CD4-positive, alpha-beta T cell (primary cell): ENCODE measurements at regions not wholly inside any gene's neighbourhood (a gene's known extent, or its start where the extent isn't known, plus 50 kb on each side); places are given as distances from the start of the nearest gene placed in this dataset.

Source experiments
- ATAC-seq: fragments of 200-7000 bp; cut with Tn5 transposase; one replicate; pipeline ENCODE4 v1.10.0; 2022; ENCODE audit warnings: mild to moderate bottlenecking; ENCODE audit not compliant: poor library complexity
- CTCF ChIA-PET: fragments of 350-600 bp; sonication (Branson Sonifier 250); formaldehyde crosslinking; loops from one replicate; lab custom pipeline; 2021; ENCODE audit warnings: antibody characterized with exemption, inconsistent platforms; lab: Charles Lee
- POLR2A ChIA-PET: fragments of 350-600 bp; sonication (Branson Sonifier 250); formaldehyde crosslinking; loops from one replicate; lab custom pipeline; 2021; ENCODE audit warnings: antibody characterized with exemption, inconsistent platforms; lab: Charles Lee
- DNase-seq, 14 experiments: peaks; one replicate each; pipeline ENCODE4 v3.0.0-alpha.2; 2013 to 2020; ENCODE audit warnings: mixed read lengths in 2 of 14
- H3K27ac ChIP-seq, 2 donors: one replicate each; pipeline versions ENCODE4 v1.5.1 to v1.7.0; 2013; ENCODE audit warnings: low read length in 2 of 2, low read depth in 1 of 2, mild to moderate bottlenecking in 1 of 2
- H3K27me3 ChIP-seq, 2 experiments: 1 replicate in 1 of 2; 2 replicates in 1 of 2; pipeline versions ENCODE4 v1.6.1 to v1.7.0; 2013; ENCODE audit warnings: low read length in 2 of 2, control low read depth in 1 of 2, mild to moderate bottlenecking in 1 of 2, moderate library complexity in 1 of 2; ENCODE audit not compliant: insufficient read depth in 2 of 2, control insufficient read depth in 1 of 2
- H3K36me3 ChIP-seq: one replicate; pipeline ENCODE4 v1.6.1; 2013; ENCODE audit warnings: low read length, control low read depth; ENCODE audit not compliant: insufficient read depth
- H3K4me1 ChIP-seq: one replicate; pipeline ENCODE4 v1.6.1; 2013; ENCODE audit warnings: low read length, control low read depth; ENCODE audit not compliant: insufficient read depth
- H3K4me3 ChIP-seq: one replicate; pipeline ENCODE4 v1.5.1; 2013; ENCODE audit warnings: mild to moderate bottlenecking, low read length, moderate library complexity
- H3K9me3 ChIP-seq, 2 experiments: 1 replicate in 1 of 2; 2 replicates in 1 of 2; pipeline versions ENCODE4 v1.6.1 to v1.7.0; 2013; ENCODE audit warnings: low read length in 2 of 2, mild to moderate bottlenecking in 2 of 2, control low read depth in 1 of 2, moderate library complexity in 1 of 2; ENCODE audit not compliant: control insufficient read depth in 1 of 2, insufficient read depth in 1 of 2
- H3K27ac Mint-ChIP-seq: one replicate; pipeline ENCODE4 v1.8.0; 2020; ENCODE audit warnings: mixed read lengths
- H3K27me3 Mint-ChIP-seq: one replicate; pipeline ENCODE4 v1.8.0; 2021; ENCODE audit warnings: mixed read lengths
- H3K36me3 Mint-ChIP-seq: one replicate; pipeline ENCODE4 v1.8.0; 2021; ENCODE audit warnings: low read depth, mixed read lengths
- H3K4me1 Mint-ChIP-seq: one replicate; pipeline ENCODE4 v1.8.0; 2021; ENCODE audit warnings: low read depth, mixed read lengths
- H3K4me3 Mint-ChIP-seq: one replicate; pipeline ENCODE4 v1.8.0; 2020; ENCODE audit warnings: mild to moderate bottlenecking, mixed read lengths
- H3K9me3 Mint-ChIP-seq: one replicate; pipeline ENCODE4 v1.8.0; 2020; ENCODE audit warnings: mixed read lengths
- CTCF ChIP-seq: fragments of 200-600 bp; IDR thresholded peaks from one replicate; pipeline ENCODE4 v1.8.0; 2022; ENCODE audit warnings: antibody characterized with exemption, mild to moderate bottlenecking
- intact Hi-C, 2 experiments: fragments of 100-400 bp; cut with DNase I in 1 of 2; cut with micrococcal nuclease in 1 of 2; formaldehyde crosslinking; loops; one replicate each; pipeline versions ENCODE4 v1.15.1 to v1.9.0; 2023 to 2025; cut with DNase I, micrococcal nuclease

DNA sequence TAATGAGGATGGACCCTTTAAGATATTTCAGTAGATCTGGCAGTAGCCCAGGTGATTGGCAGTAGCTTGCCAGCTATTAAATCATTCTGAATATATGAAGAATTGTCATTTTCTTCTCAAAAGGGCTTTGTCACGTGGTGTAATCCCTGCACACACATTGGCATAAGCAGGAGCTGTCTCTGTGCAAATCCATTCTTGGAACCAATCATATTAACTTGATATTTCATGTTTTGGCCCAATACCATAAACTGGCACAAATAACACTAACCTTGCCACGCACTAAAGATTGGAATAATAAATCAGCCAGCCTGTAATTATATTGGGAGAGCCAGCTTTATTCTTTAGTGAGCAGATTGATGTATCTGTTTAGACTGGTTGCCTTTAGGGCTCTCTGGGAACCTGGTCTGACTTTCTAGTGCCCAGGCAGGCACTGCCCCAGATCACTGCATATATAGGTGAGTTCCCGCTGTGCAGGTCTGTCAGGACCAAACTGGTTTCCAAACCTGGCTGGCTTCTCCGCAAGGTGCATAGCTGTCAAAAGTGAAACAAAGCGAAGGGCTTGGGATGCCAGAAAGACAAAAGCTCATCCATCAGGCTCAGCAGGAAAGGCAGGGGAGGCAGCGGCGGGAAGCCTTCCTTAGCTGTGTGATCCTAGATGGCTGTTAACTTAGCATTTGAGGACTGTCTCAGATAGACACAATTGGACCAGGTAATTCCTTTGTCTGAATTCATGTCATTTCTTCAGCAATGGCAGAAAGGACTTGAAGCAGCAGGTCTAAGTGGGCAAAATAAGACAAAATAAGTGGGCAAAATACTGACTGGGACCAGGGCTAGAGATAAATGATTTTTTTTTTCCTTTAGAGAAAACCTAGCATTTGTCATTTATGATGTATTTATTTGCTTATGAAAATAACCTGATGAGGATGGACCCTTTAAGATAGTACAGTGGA lies 128.8 kb upstream of the DYRK2 start:
- CTCF ChIA-PET, result interaction anchor here (1.0 kb wide), 1 partner anchor 35 kb away, joined by 3 read pairs; no protein-coding TSS in a partner anchor

DNA sequence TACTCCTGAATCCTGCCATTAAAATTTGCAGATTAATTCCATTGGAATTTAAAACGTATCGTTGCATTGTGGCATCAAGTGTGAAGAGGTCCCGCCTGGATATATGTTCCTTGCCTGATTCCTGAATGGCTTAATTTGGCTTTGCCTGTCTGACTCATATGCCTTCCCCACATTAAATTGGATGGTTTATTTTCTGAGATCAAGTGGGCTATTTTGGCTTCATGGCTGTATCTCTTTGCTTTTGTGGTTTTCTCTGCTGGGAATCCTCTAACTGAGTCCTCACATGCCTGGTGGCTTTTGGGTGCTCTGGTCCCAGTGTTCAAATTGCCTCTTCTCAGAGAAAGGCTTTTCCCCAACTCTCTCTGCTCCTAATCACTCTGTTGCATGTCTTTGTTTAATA lies 127.9 kb upstream of the DYRK2 start:
- TF ChIP-seq CTCF, result no peak
- Mint-ChIP-seq H3K27ac (no peak overlapping the region), H3K36me3 (no peaks in the 10 kb centered on the region), H3K9me3 (no peaks in the 10 kb centered on the region), H3K4me1 (peaks cover 27% of the 10 kb centered on the region), H3K4me3 (no peak overlapping the region), H3K27me3 (no peaks in the 10 kb centered on the region)
- CTCF ChIA-PET, result no interaction called here
- ATAC-seq (no peak), DNase-seq (no peak)
- no peaks in the 10 kb centered on the region for H3K36me3 ChIP-seq
- H3K4me1 ChIP-seq, result peaks cover 20% of the 10 kb centered on the region
- no peaks in the 10 kb centered on the region for H3K27me3 ChIP-seq
- no peak overlapping the region for H3K4me3 ChIP-seq
- POLR2A ChIA-PET, result no interaction called here
- no peaks in the 10 kb centered on the region for H3K9me3 ChIP-seq
- H3K27ac ChIP-seq, result no peak overlapping the region
- intact Hi-C loops, result no loop called here

More for the DNA sequence above, 128.8 kb upstream of the DYRK2 start:
- H3K27me3 ChIP-seq, result no peaks in the 10 kb centered on the region
- no peak for TF ChIP-seq CTCF
- H3K27ac ChIP-seq, result no peak overlapping the region
- Mint-ChIP-seq H3K27ac (no peak overlapping the region), H3K4me3 (no peak overlapping the region), H3K4me1 (peaks cover 35% of the 10 kb centered on the region), H3K36me3 (no peaks in the 10 kb centered on the region), H3K9me3 (no peaks in the 10 kb centered on the region), H3K27me3 (no peaks in the 10 kb centered on the region)
- POLR2A ChIA-PET, result interaction anchor here (1.2 kb wide), 1 partner anchor 60 kb away, joined by 3 read pairs; no protein-coding TSS in a partner anchor
- DNase-seq (no peak), ATAC-seq (no peak)
- intact Hi-C loops, result loop anchor here in 1 of 2 experiments (5.0 kb wide), 1 partner anchor 113 kb away; no protein-coding TSS in a partner anchor
- H3K4me1 ChIP-seq, result peaks cover 28% of the 10 kb centered on the region
- H3K36me3 ChIP-seq, result no peaks in the 10 kb centered on the region
- no peak overlapping the region for H3K4me3 ChIP-seq
- H3K9me3 ChIP-seq, result no peaks in the 10 kb centered on the region

DNA sequence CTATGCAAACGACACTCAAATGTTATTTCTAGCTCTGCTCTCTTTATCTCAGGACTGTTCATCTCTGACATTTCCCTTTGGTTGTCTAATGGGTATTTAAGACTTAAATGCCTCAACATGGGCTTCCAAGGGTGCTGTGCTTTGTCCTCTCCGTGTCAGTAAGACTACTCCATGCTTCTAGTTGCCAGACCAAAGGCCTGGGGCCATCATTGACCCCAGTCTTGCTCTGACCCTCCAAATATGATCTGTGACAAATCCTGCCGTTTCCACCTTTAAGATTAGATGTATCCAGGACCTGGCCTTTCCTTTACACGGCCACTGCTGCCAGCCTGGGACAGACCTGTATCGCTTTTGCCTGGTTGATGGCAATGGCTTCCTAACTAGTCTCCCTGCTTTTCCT lies 126.3 kb upstream of the DYRK2 start:
- Mint-ChIP-seq H3K4me3 (no peak overlapping the region), H3K27me3 (no peaks in the 10 kb centered on the region), H3K36me3 (no peaks in the 10 kb centered on the region), H3K9me3 (no peaks in the 10 kb centered on the region), H3K4me1 (peaks cover 16% of the 10 kb centered on the region), H3K27ac (no peak overlapping the region)
- Histone ChIP-seq H3K9me3 (no peaks in the 10 kb centered on the region), H3K4me1 (peaks cover 10% of the 10 kb centered on the region), H3K27ac (no peak overlapping the region), H3K4me3 (no peak overlapping the region), H3K27me3 (no peaks in the 10 kb centered on the region), H3K36me3 (no peaks in the 10 kb centered on the region)
- DNase-seq (no peak), ATAC-seq (no peak)
- no peak for TF ChIP-seq CTCF
- intact Hi-C loops, result no loop called here
- ChIA-PET POLR2A (interaction anchor here (1.1 kb wide), 1 partner anchor 57 kb away, joined by 3 read pairs; no protein-coding TSS in a partner anchor), CTCF (no interaction called here)
